HL-60 (cell line): ENCODE measurements at regions not wholly inside any gene's neighbourhood (a gene's known extent, or its start where the extent isn't known, plus 50 kb on each side); places are given as distances from the start of the nearest gene placed in this dataset.

Source experiments
- DNase-seq, 2 experiments: peaks; one replicate each; pipeline ENCODE4 v3.0.0-alpha.2; 2010 to 2020; ENCODE audit warnings: low read depth in 1 of 2, low spot score in 1 of 2
- H3K27ac ChIP-seq: fragments of 250-450 bp; sonication (Bioruptor Pico); replicated peaks from 2 replicates; pipeline ENCODE4 v1.5.1; 2020; ENCODE audit warnings: mild to moderate bottlenecking, moderate library complexity
- H3K27me3 ChIP-seq: fragments of 250-450 bp; sonication (Bioruptor Pico); 2 replicates; pipeline ENCODE4 v1.5.1; 2021; ENCODE audit warnings: mild to moderate bottlenecking, moderate library complexity; ENCODE audit not compliant: insufficient read depth, poor library complexity, severe bottlenecking
- H3K4me3 ChIP-seq: replicated peaks from 2 replicates; pipeline ENCODE4 v1.5.1; 2011; ENCODE audit warnings: mild to moderate bottlenecking, control low read depth, low read length; ENCODE audit not compliant: insufficient read depth
- CTCF ChIP-seq: IDR thresholded peaks from one replicate; pipeline ENCODE4 v1.5.1; 2011; ENCODE audit warnings: low read length, control low read depth, inconsistent platforms; ENCODE audit not compliant: insufficient read depth
- GABPA ChIP-seq: IDR thresholded peaks from 2 replicates; pipeline ENCODE4 v1.6.1; 2012; ENCODE audit warnings: low read depth
- POLR2AphosphoS5 ChIP-seq: IDR thresholded peaks from 2 replicates; pipeline ENCODE4 v1.6.1; 2012; ENCODE audit warnings: low read depth
- REST ChIP-seq: IDR thresholded peaks from 2 replicates; pipeline ENCODE4 v1.6.1; 2012; ENCODE audit warnings: low read depth; ENCODE audit not compliant: insufficient replicate concordance
- SPI1 ChIP-seq: IDR thresholded peaks from 2 replicates; pipeline ENCODE4 v1.6.1; 2012; ENCODE audit warnings: low read depth, mild to moderate bottlenecking, borderline replicate concordance

- DNase-seq, result no peak
- Histone ChIP-seq H3K4me3 (no peak overlapping the region), H3K27me3 (no peaks in the 10 kb centered on the region), H3K27ac (no peak overlapping the region)
- TF ChIP-seq SPI1 (no peak), REST (no peak), POLR2AphosphoS5 (no peak), CTCF (no peak), GABPA (no peak)
Measured at GRCh38 chr2:220959391-220959802, 612.7 kb downstream of the EPHA4 start.

GRCh38 chr2:220961143-220961860, 610.8 kb downstream of the EPHA4 start:
- Histone ChIP-seq H3K4me3 (no peak overlapping the region), H3K27ac (no peak overlapping the region), H3K27me3 (no peaks in the 10 kb centered on the region)
- no peak for DNase-seq
- no peak for TF ChIP-seq POLR2AphosphoS5
- TF ChIP-seq SPI1, result no peak
- no peak for TF ChIP-seq CTCF

GRCh38 chr2:220962556-220962955, 609.5 kb downstream of the EPHA4 start:
- H3K27me3 ChIP-seq, result no peaks in the 10 kb centered on the region
- H3K4me3 ChIP-seq, result no peak overlapping the region
- no peak for DNase-seq
- no peak overlapping the region for H3K27ac ChIP-seq
- no peak for TF ChIP-seq POLR2AphosphoS5
- TF ChIP-seq GABPA, result no peak
- TF ChIP-seq SPI1, result no peak
- no peak for TF ChIP-seq REST

- no peak overlapping the region for H3K27ac ChIP-seq
- no peak for TF ChIP-seq GABPA
- TF ChIP-seq CTCF, result no peak
- TF ChIP-seq SPI1, result no peak
- no peak for TF ChIP-seq POLR2AphosphoS5
- TF ChIP-seq REST, result no peak
- DNase-seq, result no peak
Measured at GRCh38 chr2:220963076-220963475, 609.0 kb downstream of the EPHA4 start.

More at GRCh38 chr2:220963076-220963475, 609.0 kb downstream of the EPHA4 start:
- Histone ChIP-seq H3K27me3 (no peaks in the 10 kb centered on the region), H3K4me3 (no peak overlapping the region)
